WERI-Rb-1 (cell line): ENCODE measurements at regions not wholly inside any gene's neighbourhood (a gene's known extent, or its start where the extent isn't known, plus 50 kb on each side); places are given as distances from the start of the nearest gene placed in this dataset.

Experiments used
- DNase-seq: peaks from one replicate; pipeline ENCODE4 v3.0.0-alpha.2; 2020
- H3K27ac ChIP-seq: fragments of 250-450 bp; sonication (Bioruptor Pico); 2 replicates; pipeline ENCODE4 v1.5.1; 2020; ENCODE audit warnings: mild to moderate bottlenecking, moderate library complexity
- H3K27me3 ChIP-seq: fragments of 250-450 bp; sonication (Bioruptor Pico); 2 replicates; pipeline ENCODE4 v1.5.1; 2021; ENCODE audit warnings: mild to moderate bottlenecking, low read depth, moderate library complexity; ENCODE audit not compliant: insufficient read depth, severe bottlenecking
- H3K36me3 ChIP-seq: fragments of 250-450 bp; sonication (Bioruptor Pico); 2 replicates; pipeline ENCODE4 v1.5.1; 2020; ENCODE audit warnings: mild to moderate bottlenecking, moderate library complexity
- H3K4me3 ChIP-seq: 2 replicates; pipeline ENCODE4 v1.5.1; 2011; ENCODE audit warnings: low read depth, mild to moderate bottlenecking, control low read depth, low read length
- H3K9me3 ChIP-seq: fragments of 250-450 bp; sonication (Bioruptor Pico); 2 replicates; pipeline ENCODE4 v1.5.1; 2021; ENCODE audit warnings: mild to moderate bottlenecking, moderate library complexity; ENCODE audit not compliant: severe bottlenecking
- TF ChIP-seq, protein P1 (sequence below): IDR thresholded peaks from 2 replicates; pipeline ENCODE4 v1.5.1; 2011; ENCODE audit warnings: low read depth, mild to moderate bottlenecking, control low read depth, inconsistent platforms, low read length

DNA sequence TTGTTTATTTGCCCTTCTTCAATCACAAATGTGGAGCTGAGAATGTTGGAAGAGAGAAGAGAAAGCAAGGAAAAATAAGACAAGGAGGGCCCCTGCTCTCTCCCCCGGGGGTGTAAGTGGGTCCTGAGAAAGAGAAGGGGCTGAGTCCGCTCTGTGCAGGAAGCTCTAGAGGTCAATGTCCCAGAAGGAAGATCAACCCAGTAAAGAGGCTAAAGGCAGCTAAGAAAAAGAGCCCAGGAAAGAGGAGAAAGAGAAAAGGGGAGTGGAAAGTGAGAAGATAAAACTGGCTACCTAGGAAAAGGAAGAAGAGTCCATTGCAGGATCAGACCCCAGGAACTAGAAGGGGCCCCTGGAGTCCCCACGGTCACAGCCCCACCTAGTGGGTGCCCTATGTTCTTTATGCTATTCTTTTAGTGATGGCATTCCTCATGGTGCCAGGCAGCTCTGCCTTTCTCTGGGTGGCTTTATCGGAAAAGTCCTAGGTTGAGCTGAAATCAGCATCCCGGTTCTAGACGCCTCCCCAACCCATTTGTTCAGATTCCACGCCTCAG is 583.4 kb downstream of the ACTL7B start:
- Histone ChIP-seq H3K27ac (peak overlapping the region; percentile 32), H3K9me3 (no peaks in the 10 kb centered on the region), H3K4me3 (peak overlapping the region; percentile 7), H3K36me3 (no peaks in the 10 kb centered on the region), H3K27me3 (no peaks in the 10 kb centered on the region)
- peak; percentile 72 for DNase-seq
- TF ChIP-seq, protein P1, sequence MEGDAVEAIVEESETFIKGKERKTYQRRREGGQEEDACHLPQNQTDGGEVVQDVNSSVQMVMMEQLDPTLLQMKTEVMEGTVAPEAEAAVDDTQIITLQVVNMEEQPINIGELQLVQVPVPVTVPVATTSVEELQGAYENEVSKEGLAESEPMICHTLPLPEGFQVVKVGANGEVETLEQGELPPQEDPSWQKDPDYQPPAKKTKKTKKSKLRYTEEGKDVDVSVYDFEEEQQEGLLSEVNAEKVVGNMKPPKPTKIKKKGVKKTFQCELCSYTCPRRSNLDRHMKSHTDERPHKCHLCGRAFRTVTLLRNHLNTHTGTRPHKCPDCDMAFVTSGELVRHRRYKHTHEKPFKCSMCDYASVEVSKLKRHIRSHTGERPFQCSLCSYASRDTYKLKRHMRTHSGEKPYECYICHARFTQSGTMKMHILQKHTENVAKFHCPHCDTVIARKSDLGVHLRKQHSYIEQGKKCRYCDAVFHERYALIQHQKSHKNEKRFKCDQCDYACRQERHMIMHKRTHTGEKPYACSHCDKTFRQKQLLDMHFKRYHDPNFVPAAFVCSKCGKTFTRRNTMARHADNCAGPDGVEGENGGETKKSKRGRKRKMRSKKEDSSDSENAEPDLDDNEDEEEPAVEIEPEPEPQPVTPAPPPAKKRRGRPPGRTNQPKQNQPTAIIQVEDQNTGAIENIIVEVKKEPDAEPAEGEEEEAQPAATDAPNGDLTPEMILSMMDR, result peak; percentile 75

DNA sequence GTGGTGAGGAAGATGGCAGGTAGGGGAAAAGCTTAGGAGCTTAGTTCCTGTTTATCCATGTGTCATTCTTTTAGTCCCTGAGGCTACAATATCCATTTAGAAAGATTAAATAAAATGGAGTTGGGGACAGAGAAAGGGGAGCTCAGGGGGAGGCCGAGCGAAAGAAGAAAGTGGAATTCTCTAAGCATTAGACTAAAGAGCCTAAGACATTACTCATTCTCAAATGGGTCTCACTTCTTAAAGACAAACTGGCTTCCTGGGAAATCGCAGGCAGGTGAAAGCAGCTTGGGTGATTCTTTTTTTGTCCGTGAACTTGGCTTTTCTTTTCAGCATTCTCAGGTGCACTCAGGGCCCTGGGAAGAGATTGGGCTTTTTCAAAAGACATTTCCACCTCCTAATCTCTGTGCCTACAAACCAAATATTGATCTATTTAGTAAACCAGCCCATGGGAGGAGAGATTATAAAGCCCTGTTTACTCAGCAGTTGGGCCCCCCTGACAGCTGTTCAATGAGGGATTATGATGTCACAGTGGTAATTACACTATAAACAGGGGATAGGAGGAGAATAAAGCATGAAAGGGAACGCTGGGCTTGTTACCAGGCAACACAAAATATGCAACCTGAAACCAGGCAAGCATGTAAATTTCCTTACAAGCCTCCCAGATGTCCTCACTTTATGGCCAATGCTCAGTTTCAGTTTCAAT is 584.0 kb downstream of the ACTL7B start:
- Histone ChIP-seq H3K4me3 (peak overlapping the region; percentile 7), H3K9me3 (no peaks in the 10 kb centered on the region), H3K27ac (peak overlapping the region; percentile 57), H3K27me3 (no peaks in the 10 kb centered on the region), H3K36me3 (no peaks in the 10 kb centered on the region)
- DNase-seq, result peak; percentile 80
- TF ChIP-seq, protein P1, result no peak

DNA sequence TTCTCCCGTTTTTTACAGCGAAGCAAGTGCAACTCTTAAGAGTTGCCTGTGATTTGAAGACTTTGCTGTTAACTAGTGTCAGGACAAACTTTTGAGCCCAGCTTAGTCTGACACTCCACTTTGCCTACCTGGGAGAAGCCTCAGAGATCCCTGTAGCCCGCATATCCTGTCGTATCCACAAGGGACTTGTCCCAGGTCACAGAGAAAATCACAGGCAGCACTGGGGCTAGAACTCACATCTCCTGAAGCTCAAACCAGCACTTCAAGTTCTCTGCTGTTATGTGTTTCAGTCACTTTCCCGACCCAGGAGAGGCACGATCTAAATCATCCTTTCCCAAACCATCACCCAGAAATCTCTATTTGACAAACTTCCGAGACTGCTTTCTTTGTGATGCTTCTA is 584.5 kb downstream of the ACTL7B start:
- Histone ChIP-seq H3K27ac (peak overlapping the region; percentile 57; the same call in 1 of the 2 replicates), H3K4me3 (no peak overlapping the region), H3K9me3 (no peaks in the 10 kb centered on the region), H3K27me3 (no peaks in the 10 kb centered on the region), H3K36me3 (no peaks in the 10 kb centered on the region)
- TF ChIP-seq, protein P1, result no peak
- DNase-seq, result peak; percentile 30

DNA sequence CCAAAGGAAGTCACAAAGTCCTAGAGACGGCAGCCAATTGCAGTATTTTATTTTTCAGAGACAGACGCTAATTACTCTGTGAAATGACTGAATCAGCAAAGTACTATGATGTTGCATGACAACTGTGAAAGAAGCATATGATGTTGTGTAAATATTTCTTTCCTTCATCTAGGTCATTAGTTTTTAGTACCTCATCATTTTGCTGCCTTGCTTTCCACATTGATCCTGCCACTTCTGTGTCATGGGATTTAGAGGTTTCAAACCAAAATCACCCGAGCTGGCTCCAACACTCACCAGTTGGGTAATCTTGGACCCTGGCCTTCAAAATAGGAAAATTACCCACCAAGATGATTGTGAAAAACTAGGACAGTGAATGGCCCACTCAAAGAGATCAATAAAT is 585.2 kb downstream of the ACTL7B start:
- Histone ChIP-seq H3K27ac (no peak overlapping the region), H3K9me3 (no peaks in the 10 kb centered on the region), H3K4me3 (no peak overlapping the region), H3K36me3 (no peaks in the 10 kb centered on the region), H3K27me3 (no peaks in the 10 kb centered on the region)
- DNase-seq, result no peak
- TF ChIP-seq, protein P1, result no peak

DNA sequence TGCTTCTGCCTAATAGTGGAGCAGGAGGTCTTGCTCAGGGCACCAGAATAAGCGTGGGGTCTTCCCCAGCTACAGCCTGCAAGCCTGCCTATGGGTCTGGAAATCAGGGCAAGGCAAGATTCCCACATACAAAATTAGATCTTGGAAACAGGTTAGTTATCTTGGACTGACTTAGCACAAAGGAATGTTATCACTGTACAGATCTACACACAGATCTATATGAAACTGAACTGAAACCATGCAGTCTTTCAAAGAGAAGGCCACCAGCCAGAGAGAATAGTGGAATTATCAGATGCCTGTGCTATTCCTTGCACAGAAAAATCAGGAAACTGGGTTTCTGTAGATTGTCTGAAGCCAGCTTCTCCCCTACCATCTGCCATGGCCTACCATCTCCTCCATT is 585.7 kb downstream of the ACTL7B start:
- Histone ChIP-seq H3K9me3 (no peaks in the 10 kb centered on the region), H3K36me3 (no peaks in the 10 kb centered on the region), H3K4me3 (no peak overlapping the region), H3K27me3 (no peaks in the 10 kb centered on the region), H3K27ac (no peak overlapping the region)
- TF ChIP-seq, protein P1, result no peak
- DNase-seq, result no peak
